Keratinocyte (primary cell): ENCODE measurements at regions not wholly inside any gene's neighbourhood (a gene's known extent, or its start where the extent isn't known, plus 50 kb on each side); places are given as distances from the start of the nearest gene placed in this dataset.

Experiments used
- DNase-seq: peaks from one replicate; pipeline ENCODE4 v3.0.0-alpha.2; 2011; ENCODE audit warnings: low read depth, missing footprints, low spot score
- FAIRE-seq: peaks from 2 replicates; lab custom pipeline; 2011; peaks lifted over from hg19 to GRCh38; lab: Jason Lieb, UNC
- H2AFZ ChIP-seq: 2 replicates; pipeline ENCODE4 v1.6.0; 2012; ENCODE audit warnings: low read length, control low read depth, inconsistent platforms; ENCODE audit not compliant: control insufficient read depth
- H3K27ac ChIP-seq: 2 replicates; pipeline ENCODE4 v1.5.1; 2011; ENCODE audit warnings: low read length; ENCODE audit not compliant: control insufficient read depth, insufficient read depth
- H3K27me3 ChIP-seq: 3 replicates; pipeline ENCODE4 v1.6.0; 2011; ENCODE audit warnings: low read length; ENCODE audit not compliant: control insufficient read depth, insufficient read depth; ENCODE audit errors: extremely low read depth
- H3K36me3 ChIP-seq, 2 experiments: 2 replicates in 1 of 2; 3 replicates in 1 of 2; pipeline ENCODE4 v1.5.1; 2011; ENCODE audit warnings: low read length in 2 of 2, mild to moderate bottlenecking in 1 of 2; ENCODE audit not compliant: control insufficient read depth in 2 of 2, insufficient read depth in 2 of 2; ENCODE audit errors: extremely low read depth in 1 of 2
- H3K4me1 ChIP-seq: 3 replicates; pipeline ENCODE4 v1.5.1; 2011; ENCODE audit warnings: low read length; ENCODE audit not compliant: control insufficient read depth, insufficient read depth; ENCODE audit errors: extremely low read depth
- H3K4me2 ChIP-seq: 3 replicates; pipeline ENCODE4 v1.6.0; 2011; ENCODE audit warnings: low read depth, low read length; ENCODE audit not compliant: control insufficient read depth, insufficient read depth; ENCODE audit errors: extremely low read depth
- H3K4me3 ChIP-seq, 3 experiments: fragments of 200-600 bp in 1 of 3; sonication (generic) in 1 of 3; 2 replicates in 2 of 3; 3 replicates in 1 of 3; pipeline ENCODE4 v1.5.1; 2011 to 2016; ENCODE audit warnings: low read length in 3 of 3, mild to moderate bottlenecking in 3 of 3, control low read depth in 2 of 3, inconsistent platforms in 1 of 3, low read depth in 1 of 3, mixed read lengths in 1 of 3, mixed run types in 1 of 3, moderate library complexity in 1 of 3; ENCODE audit not compliant: control insufficient read depth in 2 of 3, insufficient read depth in 2 of 3; ENCODE audit errors: extremely low read depth in 1 of 3
- H3K79me2 ChIP-seq: 2 replicates; pipeline ENCODE4 v1.6.0; 2012; ENCODE audit warnings: low read length; ENCODE audit not compliant: control insufficient read depth, insufficient read depth
- H3K9ac ChIP-seq: 3 replicates; pipeline ENCODE4 v1.6.0; 2011; ENCODE audit warnings: low read length; ENCODE audit not compliant: control insufficient read depth, insufficient read depth; ENCODE audit errors: extremely low read depth
- H3K9me1 ChIP-seq: 3 replicates; pipeline ENCODE4 v1.6.0; 2011; ENCODE audit warnings: low read length; ENCODE audit not compliant: control insufficient read depth, insufficient read depth; ENCODE audit errors: extremely low read depth
- H3K9me3 ChIP-seq: 2 replicates; pipeline ENCODE4 v1.5.1; 2012; ENCODE audit warnings: low read depth, low read length; ENCODE audit not compliant: control insufficient read depth
- H4K20me1 ChIP-seq: 3 replicates; pipeline ENCODE4 v1.6.0; 2011; ENCODE audit warnings: low read length; ENCODE audit not compliant: control insufficient read depth, insufficient read depth; ENCODE audit errors: extremely low read depth
- CTCF ChIP-seq, 3 experiments: IDR thresholded peaks in 1 of 3; conservative IDR thresholded peaks in 1 of 3; optimal IDR thresholded peaks in 1 of 3; 2 replicates in 2 of 3; 3 replicates in 1 of 3; pipeline versions ENCODE3 to v1.5.1; 2011; ENCODE audit warnings: low read length in 3 of 3, mild to moderate bottlenecking in 3 of 3, moderate library complexity in 2 of 3, control low read depth in 1 of 3, inconsistent platforms in 1 of 3; ENCODE audit not compliant: insufficient read depth in 2 of 3; ENCODE audit errors: extremely low read depth in 1 of 3
- EZH2 ChIP-seq: IDR thresholded peaks from one replicate; pipeline ENCODE4 v1.6.1; 2012; ENCODE audit warnings: inconsistent platforms, mild to moderate bottlenecking, low read length, moderate library complexity
- dilution Hi-C: fragments of 300-500 bp; cut with MboI; formaldehyde crosslinking; loops from one replicate; pipeline ENCODE4 v1.7.0; 2020; ENCODE audit warnings: low sequenced_read_pairs; ENCODE audit not compliant: extremely low pct_ligation_motif_present

GRCh38 chr5:82659115-82659514 is 381.0 kb upstream of the RPS23 start:
- Histone ChIP-seq H3K9ac (no peak overlapping the region), H2AFZ (no peak overlapping the region), H3K9me1 (no peaks in the 10 kb centered on the region), H3K79me2 (no peaks in the 10 kb centered on the region), H3K4me1 (no peaks in the 10 kb centered on the region), H3K36me3 (no peaks in the 10 kb centered on the region), H4K20me1 (no peaks in the 10 kb centered on the region), H3K4me3 (no peak overlapping the region), H3K27me3 (no peaks in the 10 kb centered on the region), H3K4me2 (no peak overlapping the region), H3K27ac (no peak overlapping the region), H3K9me3 (no peaks in the 10 kb centered on the region)
- dilution Hi-C loops, result no loop called here
- no peak for FAIRE-seq
- TF ChIP-seq EZH2 (no peak), CTCF (optimal IDR thresholded peaks at IDR 0.05 in 1 of 3, IDR thresholded peaks at IDR 0.05 in 1 of 3, conservative IDR thresholded peaks at IDR 0.05 in 1 of 3; ENCODE audit: extremely low read depth in 1 of 3, insufficient read depth in 2 of 3, low read length in 3 of 3) (no peak)
- no peak for DNase-seq

GRCh38 chr5:82657033-82657699 is 379.0 kb upstream of the RPS23 start:
- dilution Hi-C loops, result no loop called here
- Histone ChIP-seq H3K9me3 (no peaks in the 10 kb centered on the region), H3K27me3 (no peaks in the 10 kb centered on the region), H3K27ac (no peak overlapping the region), H3K4me2 (no peak overlapping the region), H3K4me1 (no peaks in the 10 kb centered on the region), H3K4me3 (no peak overlapping the region), H3K9ac (no peak overlapping the region), H3K36me3 (no peaks in the 10 kb centered on the region), H2AFZ (no peak overlapping the region), H3K79me2 (no peaks in the 10 kb centered on the region), H3K9me1 (no peaks in the 10 kb centered on the region), H4K20me1 (no peaks in the 10 kb centered on the region)
- FAIRE-seq, result no peak
- no peak for DNase-seq
- TF ChIP-seq EZH2 (no peak), CTCF (optimal IDR thresholded peaks at IDR 0.05 in 1 of 3, IDR thresholded peaks at IDR 0.05 in 1 of 3, conservative IDR thresholded peaks at IDR 0.05 in 1 of 3; ENCODE audit: extremely low read depth in 1 of 3, insufficient read depth in 2 of 3, low read length in 3 of 3) (no peak)
